ENCODE measurements at regions not wholly inside any gene's neighbourhood (a gene's known extent, or its start where the extent isn't known, plus 50 kb on each side); places are given as distances from the start of the nearest gene placed in this dataset.
A peak's percentile ranks its signal among the peaks of the same experiment; 100 is the strongest.

GRCh38 chr20:54361475-54361874 lies 113.9 kb upstream of the DOK5 start:
- Histone ChIP-seq H3K56ac (replicated peaks; ENCODE audit: insufficient read length, low read depth, low read length) (no peak overlapping the region), H3K36me3 (ENCODE audit: control insufficient read depth in 2 of 4, insufficient read depth in 4 of 4, low read length in 3 of 4) (no peaks in the 10 kb centered on the region), H3K23me2 (ENCODE audit: low read depth, low read length) (no peaks in the 10 kb centered on the region), H4K5ac (ENCODE audit: insufficient read length, low read depth, low read length) (no peak overlapping the region), H3K4me3 (ENCODE audit: extremely low read depth in 1 of 4, insufficient read depth in 2 of 4, low read depth in 3 of 4, low read length in 4 of 4) (no peak overlapping the region), H3K23ac (ENCODE audit: insufficient read length) (no peak overlapping the region), H4K91ac (replicated peaks; ENCODE audit: insufficient read length, low read length) (no peak overlapping the region), H3K9ac (replicated peaks in 1 of 4; ENCODE audit: extremely low read depth in 1 of 4, low read depth in 3 of 4, low read length in 3 of 4) (no peak overlapping the region), H2BK120ac (replicated peaks; ENCODE audit: low read depth, low read length) (no peak overlapping the region), H3K14ac (ENCODE audit: insufficient read length) (no peak overlapping the region), H3K9me3 (ENCODE audit: insufficient read depth in 2 of 2, low read depth in 1 of 2, low read length in 1 of 2) (no peaks in the 10 kb centered on the region), H2AFZ (ENCODE audit: low read length) (0 out of 2 replicates have a peak overlapping the region, but pooled peaks have one; percentile 37), H3K4me2 (ENCODE audit: insufficient read depth in 1 of 2, low read depth in 2 of 2, low read length in 2 of 2) (no peak overlapping the region), H2AK5ac (ENCODE audit: low read depth, low read length) (no peak overlapping the region), H3K4ac (replicated peaks; ENCODE audit: insufficient read length, low read depth, low read length) (no peak overlapping the region), H4K20me1 (replicated peaks in 1 of 2; ENCODE audit: control insufficient read depth in 1 of 2, insufficient read depth in 2 of 2, low read length in 2 of 2) (no peaks in the 10 kb centered on the region), H2BK5ac (ENCODE audit: low read depth, low read length) (no peak overlapping the region), H3K79me1 (ENCODE audit: low read depth, low read length) (no peaks in the 10 kb centered on the region), H4K8ac (ENCODE audit: extremely low read depth, insufficient read depth, low read length) (no peak overlapping the region), H2BK15ac (ENCODE audit: low read length) (no peak overlapping the region), H3K18ac (ENCODE audit: extremely low read depth, low read length) (no peak overlapping the region), H2BK12ac (ENCODE audit: low read depth, low read length) (no peak overlapping the region), H3K27me3 (replicated peaks in 1 of 4; ENCODE audit: control insufficient read depth in 3 of 4, extremely low read depth in 1 of 4, insufficient read depth in 3 of 4, low read length in 3 of 4) (no peaks in the 10 kb centered on the region), H3K79me2 (ENCODE audit: control insufficient read depth in 1 of 2, insufficient read depth in 2 of 2, low read length in 2 of 2) (no peaks in the 10 kb centered on the region), H3K27ac (ENCODE audit: low read depth, low read length) (no peak overlapping the region), H3K4me1 (replicated peaks in 1 of 4; ENCODE audit: control insufficient read depth in 3 of 4, insufficient read depth in 4 of 4, low read length in 3 of 4) (peaks cover 0 to 4% (median 2%) of the 10 kb centered on the region in 4 experiments; a peak in 3 of 7 replicates), H2BK20ac (ENCODE audit: low read length) (no peak overlapping the region)
- POLR2A ChIA-PET (ENCODE audit: partially characterized antibody), result no interaction called here
- WGBS, 2 experiments (ENCODE audit: extremely low coverage in 1 of 2, insufficient coverage in 1 of 2, insufficient read length in 1 of 2, insufficient replicate concordance in 2 of 2, low coverage in 1 of 2, low lambda C conversion rate in 2 of 2, missing lambda C conversion rate in 1 of 2), result 90% methylated on average over 2 of the region's 2 CpGs; no CpG with 5 or more reads in 1 of the 2 experiments
- no peak for FAIRE-seq
- CTCF ChIA-PET (ENCODE audit: partially characterized antibody), result no interaction called here
- DNase-seq (ENCODE audit: low read depth in 1 of 2, low spot score in 2 of 2), result no peak
- TF ChIP-seq RAD21 (IDR thresholded peaks at IDR 0.05 in 1 of 2, conservative IDR thresholded peaks at IDR 0.05 in 1 of 2; ENCODE audit: low read depth in 2 of 2, low read length in 2 of 2) (no peak), TBP (IDR thresholded peaks at IDR 0.05; ENCODE audit: low read depth, low read length) (no peak), RBBP5 (IDR thresholded peaks at IDR 0.05; ENCODE audit: borderline replicate concordance, low read depth, low read length) (no peak), YY1 (IDR thresholded peaks at IDR 0.05; ENCODE audit: low read depth, low read length) (no peak), HDAC2 (IDR thresholded peaks at IDR 0.05; ENCODE audit: borderline replicate concordance in 1 of 2, low read depth in 2 of 2, low read length in 2 of 2) (no peak)

All from H1 (cell line).